Motor neuron (in vitro differentiated cells): ENCODE measurements at regions not wholly inside any gene's neighbourhood (a gene's known extent, or its start where the extent isn't known, plus 50 kb on each side); places are given as distances from the start of the nearest gene placed in this dataset.

ENCODE experiments used
- ATAC-seq, 8 experiments: fragments of 200-7000 bp; cut with Tn5 transposase; replicated peaks in 6 of 8; 2 replicates each; pipeline ENCODE4 v1.8.0; 2021; ENCODE audit warnings: mild to moderate bottlenecking in 8 of 8, moderate library complexity in 8 of 8
- H3K27ac ChIP-seq, 2 donors: fragments of 250-450 bp; sonication (Bioruptor Pico); 2 replicates each; pipeline ENCODE4 v1.9.0; 2021; ENCODE audit warnings: antibody characterized with exemption in 2 of 2, mild to moderate bottlenecking in 2 of 2, moderate library complexity in 1 of 2
- H3K4me1 ChIP-seq, 2 donors: fragments of 250-450 bp; sonication (Bioruptor Pico); replicated peaks in 1 of 2; 2 replicates each; pipeline ENCODE4 v1.6.1; 2021; ENCODE audit warnings: antibody characterized with exemption in 2 of 2, mild to moderate bottlenecking in 2 of 2, moderate library complexity in 1 of 2
- H3K4me3 ChIP-seq, 5 donors: fragments of 250-450 bp; sonication (Bioruptor Pico); 2 replicates each; pipeline ENCODE4 v1.9.0; 2021; ENCODE audit warnings: antibody characterized with exemption in 5 of 5, mild to moderate bottlenecking in 5 of 5, moderate library complexity in 4 of 5
- WGBS, 10 experiments: fragments of 450-650 bp; shearing (Covaris generic); methylation state at CpG; one replicate each; pipeline ENCODE4 v1.0.0; 2022; 5-methylcytosine and 5-hydroxymethylcytosine counted together
- in situ Hi-C, 9 experiments: fragments of 400-800 bp; cut with MboI; loops; one replicate each; pipeline ENCODE4 v1.15.0; 2021; ENCODE audit warnings: low sequenced_read_pairs in 9 of 9, low pct_unique_long_range_greater_than_20kb in 2 of 9; ENCODE audit not compliant: unreplicated experiment in 9 of 9

- no peak for ATAC-seq
- in situ Hi-C loops: no loop called here
- no peak overlapping the region for H3K4me3 ChIP-seq
- 0 to 100% (median 37%) methylated on average over 1 to 2 of the region's 2 CpGs; no CpG with 5 or more reads in 2 of the 10 experiments for WGBS, 10 experiments
- no peaks in the 10 kb centered on the region for H3K4me1 ChIP-seq
- H3K27ac ChIP-seq: no peak overlapping the region
Observed at GRCh38 chr14:62436261-62436660, 609.0 kb downstream of the KCNH5 start.

- no peak overlapping the region for H3K4me3 ChIP-seq
- no peaks in the 10 kb centered on the region for H3K4me1 ChIP-seq
- WGBS, 10 experiments: 0 to 80% (median 60%) methylated on average over 2 of the region's 2 CpGs; no CpG with 5 or more reads in 1 of the 10 experiments
- no peak overlapping the region for H3K27ac ChIP-seq
- no peak for ATAC-seq
- in situ Hi-C loops: no loop called here
Observed at GRCh38 chr14:62439210-62439609, 606.0 kb downstream of the KCNH5 start.

- in situ Hi-C loops: no loop called here
- Histone ChIP-seq H3K4me3 (no peak overlapping the region), H3K27ac (no peak overlapping the region), H3K4me1 (no peaks in the 10 kb centered on the region)
- ATAC-seq: peak in 5 of 8 experiments; percentile 9 to 59 (median 24)
- WGBS, 10 experiments: 0 to 100% (median 51%) methylated on average over 1 to 3 of the region's 3 CpGs; no CpG with 5 or more reads in 2 of the 10 experiments
Observed at GRCh38 chr14:62443796-62444195, 601.5 kb downstream of the KCNH5 start.

- no peak overlapping the region for H3K4me3 ChIP-seq
- in situ Hi-C loops: no loop called here
- no peaks in the 10 kb centered on the region for H3K4me1 ChIP-seq
- WGBS, 10 experiments: 40 to 94% (median 63%) methylated on average over 1 to 4 of the region's 4 CpGs; no CpG with 5 or more reads in 3 of the 10 experiments
- no peak for ATAC-seq
- no peak overlapping the region for H3K27ac ChIP-seq
Observed at GRCh38 chr14:62445570-62445969, 599.7 kb downstream of the KCNH5 start.

GRCh38 chr14:62451221-62451620 is 594.0 kb downstream of the KCNH5 start:
- in situ Hi-C loops: no loop called here
- no peak overlapping the region for H3K4me3 ChIP-seq
- no peaks in the 10 kb centered on the region for H3K4me1 ChIP-seq
- H3K27ac ChIP-seq: no peak overlapping the region
- 30 to 100% (median 93%) methylated on average over 1 to 3 of the region's 3 CpGs; no CpG with 5 or more reads in 2 of the 10 experiments for WGBS, 10 experiments
- no peak for ATAC-seq

GRCh38 chr14:62453226-62453625 is 592.0 kb downstream of the KCNH5 start:
- Histone ChIP-seq H3K27ac (no peak overlapping the region), H3K4me3 (no peak overlapping the region), H3K4me1 (no peaks in the 10 kb centered on the region)
- WGBS, 10 experiments: 0 to 100% (median 87%) methylated on average over 1 to 2 of the region's 2 CpGs; no CpG with 5 or more reads in 1 of the 10 experiments
- in situ Hi-C loops: no loop called here
- ATAC-seq: no peak

GRCh38 chr14:62455446-62455845 is 589.8 kb downstream of the KCNH5 start:
- Histone ChIP-seq H3K4me3 (no peak overlapping the region), H3K27ac (no peak overlapping the region), H3K4me1 (no peaks in the 10 kb centered on the region)
- 14 to 100% (median 90%) methylated on average over 1 to 3 of the region's 3 CpGs; no CpG with 5 or more reads in 1 of the 10 experiments for WGBS, 10 experiments
- in situ Hi-C loops: no loop called here
- no peak for ATAC-seq

GRCh38 chr14:62462988-62463387 is 582.3 kb downstream of the KCNH5 start:
- no peaks in the 10 kb centered on the region for H3K4me1 ChIP-seq
- H3K4me3 ChIP-seq: no peak overlapping the region
- 0 to 94% (median 57%) methylated on average over 1 to 4 of the region's 4 CpGs; no CpG with 5 or more reads in 1 of the 10 experiments for WGBS, 10 experiments
- ATAC-seq: peak in 5 of 8 experiments; percentile 60 to 91 (median 83)
- H3K27ac ChIP-seq: no peak overlapping the region
- in situ Hi-C loops: no loop called here

- peak in 2 of 8 experiments; percentile 19 to 34 for ATAC-seq
- in situ Hi-C loops: no loop called here
- H3K4me3 ChIP-seq: no peak overlapping the region
Observed at GRCh38 chr14:62468946-62469345, 576.3 kb downstream of the KCNH5 start.

GRCh38 chr14:62470935-62471334 is 574.3 kb downstream of the KCNH5 start:
- no peak overlapping the region for H3K27ac ChIP-seq
- H3K4me1 ChIP-seq: no peaks in the 10 kb centered on the region
- ATAC-seq: peak in 5 of 8 experiments; percentile 53 to 77 (median 65)
- 7 to 100% (median 76%) methylated on average over 1 to 4 of the region's 4 CpGs; no CpG with 5 or more reads in 2 of the 10 experiments for WGBS, 10 experiments
- H3K4me3 ChIP-seq: no peak overlapping the region
- in situ Hi-C loops: no loop called here

More at GRCh38 chr14:62468946-62469345, 576.3 kb downstream of the KCNH5 start:
- no peak overlapping the region for H3K27ac ChIP-seq
- H3K4me1 ChIP-seq: no peaks in the 10 kb centered on the region
- WGBS, 10 experiments: 40 to 100% (median 83%) methylated on average over 1 of the region's 1 CpG; no CpG with 5 or more reads in 4 of the 10 experiments

- no peak for ATAC-seq
- Histone ChIP-seq H3K27ac (no peak overlapping the region), H3K4me3 (no peak overlapping the region), H3K4me1 (no peaks in the 10 kb centered on the region)
- WGBS, 10 experiments: 0 to 88% (median 68%) methylated on average over 1 of the region's 1 CpG; no CpG with 5 or more reads in 2 of the 10 experiments
- in situ Hi-C loops: no loop called here
Observed at GRCh38 chr14:62491146-62491545, 554.1 kb downstream of the KCNH5 start.

- no peak for ATAC-seq
- no peak overlapping the region for H3K27ac ChIP-seq
- 0 to 33% methylated on average over 1 of the region's 1 CpG; no CpG with 5 or more reads in 8 of the 10 experiments for WGBS, 10 experiments
- no peak overlapping the region for H3K4me3 ChIP-seq
- no peaks in the 10 kb centered on the region for H3K4me1 ChIP-seq
- in situ Hi-C loops: no loop called here
Observed at GRCh38 chr14:62497708-62498107, 547.5 kb downstream of the KCNH5 start.

- H3K27ac ChIP-seq: no peak overlapping the region
- no peak for ATAC-seq
- in situ Hi-C loops: no loop called here
Observed at GRCh38 chr14:62501021-62501750, 544.1 kb downstream of the KCNH5 start.

GRCh38 chr14:62505045-62505444 is 540.2 kb downstream of the KCNH5 start:
- in situ Hi-C loops: no loop called here
- WGBS, 10 experiments: 0 to 100% (median 72%) methylated on average over 1 to 4 of the region's 4 CpGs
- no peak for ATAC-seq
- no peak overlapping the region for H3K27ac ChIP-seq
- H3K4me1 ChIP-seq: no peaks in the 10 kb centered on the region
- H3K4me3 ChIP-seq: no peak overlapping the region

More at GRCh38 chr14:62501021-62501750, 544.1 kb downstream of the KCNH5 start:
- Histone ChIP-seq H3K4me1 (no peaks in the 10 kb centered on the region), H3K4me3 (no peak overlapping the region)
- 0 to 100% (median 89%) methylated on average over 1 of the region's 1 CpG; no CpG with 5 or more reads in 3 of the 10 experiments for WGBS, 10 experiments
